Superior temporal gyrus (tissue), 1 donor: ENCODE measurements at regions not wholly inside any gene's neighbourhood (a gene's known extent, or its start where the extent isn't known, plus 50 kb on each side); places are given as distances from the start of the nearest gene placed in this dataset.

ENCODE experiments used
- DNase-seq: peaks from one replicate; pipeline ENCODE4 v3.0.0-alpha.2; 2016; ENCODE audit errors: extremely low spot score

GRCh38 chr15:35596285-35596684 is 50.3 kb upstream of the DPH6 start:
- no peak for DNase-seq

DNA sequence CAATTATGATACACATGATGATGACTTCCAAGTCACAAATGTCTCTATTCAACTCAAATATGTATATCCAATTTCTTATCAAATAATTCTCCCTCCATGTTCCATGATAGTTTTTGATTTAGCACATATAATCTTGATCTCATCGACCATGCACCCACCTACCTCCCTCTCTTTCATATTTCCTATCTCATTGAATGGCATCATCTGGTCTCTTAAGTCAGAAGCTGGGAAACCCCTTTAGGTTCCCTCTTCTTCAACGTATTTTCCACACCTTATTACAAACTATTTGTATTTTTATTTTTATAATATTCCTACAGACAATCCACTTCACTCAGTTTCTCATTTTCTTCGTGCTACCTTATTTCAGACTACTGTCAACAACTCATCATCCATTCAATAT is 56.9 kb upstream of the DPH6 start:
- DNase-seq: no peak

DNA sequence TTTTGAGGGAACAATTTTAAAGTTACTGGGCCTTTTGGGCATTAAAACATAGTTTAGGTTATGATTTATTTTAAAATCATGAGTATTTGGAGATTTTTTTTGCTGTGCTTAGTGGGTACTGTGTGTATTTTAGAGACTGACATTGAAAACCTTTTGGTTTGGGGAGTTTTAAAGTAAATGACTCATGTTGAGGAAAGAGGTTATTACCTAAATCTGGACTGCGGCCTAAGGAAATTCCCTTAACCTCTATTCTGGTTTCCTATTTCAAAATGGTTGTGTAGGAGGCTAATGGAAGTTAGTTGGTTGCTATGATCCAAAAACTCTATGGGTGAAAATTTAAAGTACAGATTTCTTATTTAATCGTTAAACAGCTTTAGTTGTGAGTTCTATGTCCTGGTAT is 57.3 kb upstream of the DPH6 start:
- DNase-seq: no peak

GRCh38 chr15:35603856-35604255 is 57.9 kb upstream of the DPH6 start:
- DNase-seq: no peak

GRCh38 chr15:35605764-35606449 is 59.9 kb upstream of the DPH6 start:
- no peak for DNase-seq

- no peak for DNase-seq
Observed at GRCh38 chr15:35606450-35606779, 60.5 kb upstream of the DPH6 start.

GRCh38 chr15:35616498-35617271 is 70.7 kb upstream of the DPH6 start:
- DNase-seq: no peak

DNA sequence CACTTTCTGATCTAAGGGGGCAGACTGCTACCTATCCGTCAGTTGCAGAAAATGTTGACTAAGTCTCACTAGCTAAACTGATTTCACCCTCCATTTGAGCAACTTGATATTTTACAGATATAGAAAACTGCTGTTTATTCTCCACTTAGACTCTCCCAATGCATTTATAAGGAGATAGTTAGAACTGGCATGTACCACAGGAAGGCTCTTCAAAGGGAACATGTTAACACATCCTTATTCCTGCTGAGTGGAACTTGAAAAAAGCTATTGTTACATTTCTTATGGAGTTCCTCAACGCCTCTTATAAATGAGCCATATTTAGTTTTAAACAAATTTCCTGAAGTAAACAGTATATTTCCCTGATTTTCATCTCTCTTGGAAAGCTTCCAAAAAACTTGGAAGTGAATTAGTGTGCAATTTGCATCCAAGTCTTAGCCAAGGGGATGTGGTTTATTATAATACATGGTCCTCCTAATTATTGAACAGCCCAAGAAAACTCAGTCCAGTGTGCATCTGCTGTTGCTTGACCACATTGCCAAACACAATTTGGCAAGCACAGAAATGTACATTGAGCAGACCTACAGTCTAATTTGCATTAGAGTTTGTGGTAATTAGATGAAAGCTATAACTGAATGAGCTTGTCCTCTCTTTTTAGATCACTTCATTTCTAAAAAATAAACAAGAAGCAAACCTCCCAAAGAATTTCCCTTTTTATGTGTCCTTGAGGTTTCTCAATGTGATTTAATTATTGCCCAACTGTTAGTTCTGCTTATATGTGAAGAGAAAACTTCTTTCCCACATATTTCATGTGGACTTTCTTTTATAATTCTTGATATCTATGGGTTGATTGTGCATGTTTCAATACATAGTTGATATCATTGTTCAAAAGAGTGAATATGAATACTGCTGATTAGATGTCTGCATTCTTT is 72.6 kb upstream of the DPH6 start:
- no peak for DNase-seq

- DNase-seq: no peak
Observed at GRCh38 chr15:35622641-35623340, 76.8 kb upstream of the DPH6 start.

DNA sequence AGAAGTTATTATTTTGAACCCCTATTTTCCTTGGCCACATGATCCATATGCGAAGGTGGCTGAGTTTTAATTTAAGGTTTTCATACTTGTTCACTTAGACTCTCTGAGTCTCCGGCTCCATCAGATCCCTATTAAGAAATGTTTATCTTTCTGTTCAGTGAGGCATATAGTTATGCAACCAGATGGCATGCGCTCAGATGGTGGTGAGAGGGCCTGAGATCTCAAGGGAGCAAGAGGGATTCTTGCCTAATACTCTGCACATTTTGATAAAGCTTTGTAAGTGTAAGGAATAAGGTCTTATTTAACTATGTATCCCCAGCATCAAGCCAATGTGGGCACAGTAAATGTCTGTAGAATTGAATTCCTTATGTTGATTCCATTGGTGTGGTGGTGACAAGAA is 78.9 kb upstream of the DPH6 start:
- no peak for DNase-seq

GRCh38 chr15:35626571-35627318 is 80.8 kb upstream of the DPH6 start:
- DNase-seq: no peak

GRCh38 chr15:35627696-35628095 is 81.7 kb upstream of the DPH6 start:
- no peak for DNase-seq

DNA sequence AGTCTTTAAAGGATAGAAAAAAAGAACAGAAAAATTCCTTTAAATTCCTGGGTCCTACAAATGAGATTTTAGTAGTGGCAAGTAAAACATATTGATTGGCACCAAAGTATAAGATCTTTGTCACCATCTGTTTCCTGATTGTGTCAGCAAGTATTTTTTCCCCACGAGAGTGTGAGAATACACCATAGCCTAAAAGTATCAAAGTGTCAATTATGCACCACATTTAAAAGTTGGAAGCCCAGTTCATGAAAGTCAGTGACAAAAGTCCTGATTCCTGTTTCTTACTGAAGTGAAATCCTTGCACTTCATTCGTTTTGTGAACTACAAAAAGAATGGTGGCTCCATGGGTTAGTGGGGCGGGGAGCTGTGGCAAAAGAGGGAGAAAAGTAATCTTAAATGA is 83.8 kb upstream of the DPH6 start:
- no peak for DNase-seq

DNA sequence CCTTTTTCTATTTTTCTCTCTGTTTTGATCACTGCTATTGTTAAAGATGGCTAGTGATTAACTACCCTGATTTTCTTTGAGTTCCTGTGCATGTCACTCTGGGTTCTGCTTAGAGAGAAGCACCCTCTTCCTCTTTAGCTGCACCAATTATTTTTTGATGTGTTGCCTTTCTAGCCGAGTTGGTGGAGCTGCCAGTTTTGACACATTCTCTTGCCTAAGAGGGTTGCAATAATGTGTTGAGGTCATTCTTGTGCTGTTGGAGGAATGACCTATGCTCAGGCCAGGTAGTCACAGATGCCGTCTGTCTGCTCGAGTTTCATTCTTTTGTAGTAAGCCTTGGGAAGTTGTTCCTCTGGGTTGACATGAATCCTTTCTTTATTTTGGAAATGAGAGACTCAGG is 84.6 kb upstream of the DPH6 start:
- no peak for DNase-seq

- DNase-seq: no peak
Observed at GRCh38 chr15:35630985-35631384, 85.0 kb upstream of the DPH6 start.

GRCh38 chr15:35633677-35634076 is 87.7 kb upstream of the DPH6 start:
- no peak for DNase-seq

DNA sequence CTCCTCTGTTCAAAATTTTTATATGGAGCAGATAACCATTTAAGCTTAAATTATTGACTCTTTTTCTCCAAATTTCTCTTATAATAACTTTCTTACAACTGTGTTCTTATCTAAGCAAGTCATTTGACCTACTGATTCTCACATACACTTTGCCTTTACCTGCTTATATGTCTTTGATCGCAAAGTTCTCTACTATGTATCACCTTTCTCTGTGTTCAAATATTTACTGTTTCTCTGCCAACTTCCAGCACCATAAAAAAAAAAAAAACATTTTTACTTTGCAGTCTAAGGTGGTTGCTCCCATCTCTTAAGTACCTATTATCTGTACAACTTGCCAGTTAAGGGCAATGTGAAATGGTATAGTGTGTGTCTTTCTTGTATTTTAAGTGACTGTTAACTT is 100.8 kb upstream of the DPH6 start:
- no peak for DNase-seq

DNA sequence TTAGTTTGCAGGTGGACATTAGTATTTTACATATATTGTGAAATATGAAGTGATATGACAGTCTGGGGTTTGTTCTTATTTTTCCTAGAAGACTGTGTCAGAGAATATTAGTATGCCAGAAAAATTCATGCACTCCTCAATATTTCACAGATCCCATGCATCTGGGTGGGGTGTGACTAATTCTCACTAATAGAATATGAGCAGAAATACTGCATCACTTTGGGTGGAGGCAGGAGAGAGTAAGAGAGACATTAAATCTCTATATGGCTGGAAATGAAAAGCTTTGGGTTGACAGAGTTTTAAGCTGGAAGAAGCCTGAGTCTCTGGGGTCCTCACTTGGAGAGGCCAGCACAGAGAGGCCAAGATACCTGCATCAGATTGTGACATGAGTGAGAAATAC is 101.3 kb upstream of the DPH6 start:
- no peak for DNase-seq

- no peak for DNase-seq
Observed at GRCh38 chr15:35648941-35649340, 103.0 kb upstream of the DPH6 start.

DNA sequence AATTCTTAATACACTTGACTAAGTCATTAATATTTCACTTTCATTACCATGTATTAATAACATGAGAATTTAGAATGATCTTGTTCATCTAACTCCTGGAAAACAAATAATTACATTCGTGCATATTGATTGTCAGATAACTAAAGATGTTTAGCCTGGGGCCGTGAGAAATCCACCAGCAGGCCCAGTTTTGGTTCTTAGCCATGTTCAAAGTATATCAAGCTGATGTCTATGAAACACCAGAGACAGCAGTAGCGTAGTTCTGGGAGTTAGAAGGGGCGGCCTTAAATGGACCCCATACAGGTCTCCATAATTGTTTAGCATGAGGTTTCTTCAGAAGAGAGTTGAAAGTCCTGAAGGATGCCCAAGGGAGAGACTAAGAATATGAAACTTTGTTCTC is 103.6 kb upstream of the DPH6 start:
- DNase-seq: no peak

GRCh38 chr15:35654332-35654731 is 108.4 kb upstream of the DPH6 start:
- no peak for DNase-seq
